Thyroid gland (tissue), 4 donors: ENCODE measurements at regions not wholly inside any gene's neighbourhood (a gene's known extent, or its start where the extent isn't known, plus 50 kb on each side); places are given as distances from the start of the nearest gene placed in this dataset.

Experiments
- POLR2A ChIP-seq, 2 donors: fragments of 450-650 bp; IDR thresholded peaks; one replicate each; pipeline ENCODE4 v1.6.1; 2017; ENCODE audit warnings: antibody characterized with exemption in 2 of 2, mild to moderate bottlenecking in 2 of 2, moderate library complexity in 1 of 2
- TF ChIP-seq, protein P1 (sequence below), 6 experiments: fragments of 200-600 bp in 3 of 6; fragments of 450-650 bp in 3 of 6; sonication (generic) in 3 of 6; IDR thresholded peaks; one replicate each; pipeline ENCODE4 v1.5.1; 2016 to 2019; ENCODE audit warnings: antibody characterized with exemption in 6 of 6, mild to moderate bottlenecking in 2 of 6, inconsistent platforms in 1 of 6, moderate library complexity in 1 of 6

DNA sequence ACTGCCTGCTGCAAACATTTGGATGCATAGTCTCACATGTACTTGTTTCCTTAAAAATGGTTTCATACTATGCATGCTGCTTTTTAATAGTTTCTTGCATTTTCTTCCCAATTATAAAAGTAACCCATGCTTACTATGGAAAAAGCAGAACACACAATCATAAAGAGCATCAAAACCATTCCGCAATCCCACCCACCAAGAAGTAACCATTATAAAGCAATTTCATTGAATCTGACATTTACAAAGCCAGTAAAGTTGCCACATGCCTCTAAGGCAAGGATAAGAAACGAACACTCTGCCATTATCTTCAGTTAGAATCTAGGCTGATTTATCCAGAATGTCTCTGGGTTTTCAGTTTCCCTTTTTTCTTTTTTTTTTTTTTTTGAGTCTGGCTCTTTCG, 92.7 kb upstream of the OSMR start:
- TF ChIP-seq, protein P1, sequence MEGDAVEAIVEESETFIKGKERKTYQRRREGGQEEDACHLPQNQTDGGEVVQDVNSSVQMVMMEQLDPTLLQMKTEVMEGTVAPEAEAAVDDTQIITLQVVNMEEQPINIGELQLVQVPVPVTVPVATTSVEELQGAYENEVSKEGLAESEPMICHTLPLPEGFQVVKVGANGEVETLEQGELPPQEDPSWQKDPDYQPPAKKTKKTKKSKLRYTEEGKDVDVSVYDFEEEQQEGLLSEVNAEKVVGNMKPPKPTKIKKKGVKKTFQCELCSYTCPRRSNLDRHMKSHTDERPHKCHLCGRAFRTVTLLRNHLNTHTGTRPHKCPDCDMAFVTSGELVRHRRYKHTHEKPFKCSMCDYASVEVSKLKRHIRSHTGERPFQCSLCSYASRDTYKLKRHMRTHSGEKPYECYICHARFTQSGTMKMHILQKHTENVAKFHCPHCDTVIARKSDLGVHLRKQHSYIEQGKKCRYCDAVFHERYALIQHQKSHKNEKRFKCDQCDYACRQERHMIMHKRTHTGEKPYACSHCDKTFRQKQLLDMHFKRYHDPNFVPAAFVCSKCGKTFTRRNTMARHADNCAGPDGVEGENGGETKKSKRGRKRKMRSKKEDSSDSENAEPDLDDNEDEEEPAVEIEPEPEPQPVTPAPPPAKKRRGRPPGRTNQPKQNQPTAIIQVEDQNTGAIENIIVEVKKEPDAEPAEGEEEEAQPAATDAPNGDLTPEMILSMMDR (IDR thresholded peaks at IDR 0.05) = no peak
- no peak for TF ChIP-seq POLR2A (IDR thresholded peaks at IDR 0.05)
